GM18505 (cell line): ENCODE measurements at regions not wholly inside any gene's neighbourhood (a gene's known extent, or its start where the extent isn't known, plus 50 kb on each side); places are given as distances from the start of the nearest gene placed in this dataset.
"Not testable (repeated sequence)": the region's sequence is repeated elsewhere in the genome, so short reads cannot be mapped to it uniquely, and the experiment has no call there.

ENCODE experiments used
- ATAC-seq: cut with Tn5 transposase; IDR thresholded peaks from one replicate; pipeline ENCODE4 v1.9.1; 2021; ENCODE audit not compliant: unreplicated experiment
- POLR2A ChIP-seq: IDR thresholded peaks from 4 replicates; pipeline ENCODE4 v1.6.1; 2011; ENCODE audit warnings: borderline replicate concordance; ENCODE audit not compliant: insufficient read depth, insufficient read length; ENCODE audit errors: extremely low read depth

GRCh38 chr18:4808891-4809290 is 353.8 kb upstream of the DLGAP1 start:
- no peak for ATAC-seq
- TF ChIP-seq POLR2A: no peak

GRCh38 chr18:4807604-4808293 is 352.6 kb upstream of the DLGAP1 start:
- ATAC-seq: no peak
- TF ChIP-seq POLR2A: no peak

- TF ChIP-seq POLR2A: no peak
- ATAC-seq: no peak
These were observed 351.2 kb upstream of the DLGAP1 start for GRCh38 chr18:4806331-4806730.

- no peak for ATAC-seq
- no peak for TF ChIP-seq POLR2A
These were observed 347.2 kb upstream of the DLGAP1 start for GRCh38 chr18:4802296-4802695.

- TF ChIP-seq POLR2A: no peak
- ATAC-seq: no peak
These were observed 346.0 kb upstream of the DLGAP1 start for GRCh38 chr18:4801151-4801550.

GRCh38 chr18:4797002-4797685 is 342.0 kb upstream of the DLGAP1 start:
- no peak for TF ChIP-seq POLR2A
- no peak for ATAC-seq

GRCh38 chr18:4789506-4789905 is 334.4 kb upstream of the DLGAP1 start:
- no peak for ATAC-seq
- TF ChIP-seq POLR2A: no peak

- no peak for ATAC-seq
- TF ChIP-seq POLR2A: no peak
These were observed 326.8 kb upstream of the DLGAP1 start for GRCh38 chr18:4781873-4782272.

- no peak for ATAC-seq
- no peak for TF ChIP-seq POLR2A
These were observed 310.3 kb upstream of the DLGAP1 start for GRCh38 chr18:4765401-4765800.

- TF ChIP-seq POLR2A: no peak
- no peak for ATAC-seq
These were observed 307.2 kb upstream of the DLGAP1 start for GRCh38 chr18:4762330-4762729.

- no peak for TF ChIP-seq POLR2A
- no peak for ATAC-seq
These were observed 303.9 kb upstream of the DLGAP1 start for GRCh38 chr18:4758980-4759379.

- TF ChIP-seq POLR2A: no peak
- ATAC-seq: no peak
These were observed 300.7 kb upstream of the DLGAP1 start for GRCh38 chr18:4755848-4756247.

GRCh38 chr18:4753151-4753550 is 298.0 kb upstream of the DLGAP1 start:
- ATAC-seq: not testable (repeated sequence)

- TF ChIP-seq POLR2A: no peak
- no peak for ATAC-seq
These were observed 296.4 kb upstream of the DLGAP1 start for GRCh38 chr18:4751523-4751922.

- no peak for ATAC-seq
- TF ChIP-seq POLR2A: no peak
These were observed 295.6 kb upstream of the DLGAP1 start for GRCh38 chr18:4750393-4751346.
